ENCODE measurements at regions not wholly inside any gene's neighbourhood (a gene's known extent, or its start where the extent isn't known, plus 50 kb on each side); places are given as distances from the start of the nearest gene placed in this dataset.

GRCh38 chr2:66377832-66378231 is 57.1 kb upstream of the MEIS1 start:
- TF ChIP-seq, protein P1, sequence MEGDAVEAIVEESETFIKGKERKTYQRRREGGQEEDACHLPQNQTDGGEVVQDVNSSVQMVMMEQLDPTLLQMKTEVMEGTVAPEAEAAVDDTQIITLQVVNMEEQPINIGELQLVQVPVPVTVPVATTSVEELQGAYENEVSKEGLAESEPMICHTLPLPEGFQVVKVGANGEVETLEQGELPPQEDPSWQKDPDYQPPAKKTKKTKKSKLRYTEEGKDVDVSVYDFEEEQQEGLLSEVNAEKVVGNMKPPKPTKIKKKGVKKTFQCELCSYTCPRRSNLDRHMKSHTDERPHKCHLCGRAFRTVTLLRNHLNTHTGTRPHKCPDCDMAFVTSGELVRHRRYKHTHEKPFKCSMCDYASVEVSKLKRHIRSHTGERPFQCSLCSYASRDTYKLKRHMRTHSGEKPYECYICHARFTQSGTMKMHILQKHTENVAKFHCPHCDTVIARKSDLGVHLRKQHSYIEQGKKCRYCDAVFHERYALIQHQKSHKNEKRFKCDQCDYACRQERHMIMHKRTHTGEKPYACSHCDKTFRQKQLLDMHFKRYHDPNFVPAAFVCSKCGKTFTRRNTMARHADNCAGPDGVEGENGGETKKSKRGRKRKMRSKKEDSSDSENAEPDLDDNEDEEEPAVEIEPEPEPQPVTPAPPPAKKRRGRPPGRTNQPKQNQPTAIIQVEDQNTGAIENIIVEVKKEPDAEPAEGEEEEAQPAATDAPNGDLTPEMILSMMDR (IDR thresholded peaks at IDR 0.05) = no peak
- TF ChIP-seq EZH2 (IDR thresholded peaks at IDR 0.05; ENCODE audit: borderline replicate concordance, insufficient read depth, low read depth, low read length, poor library complexity, severe bottlenecking) = no peak

All from B cell (primary cell).